Mucosa of stomach (tissue), 1 donor: ENCODE measurements at regions not wholly inside any gene's neighbourhood (a gene's known extent, or its start where the extent isn't known, plus 50 kb on each side); places are given as distances from the start of the nearest gene placed in this dataset.

ENCODE experiments used
- H3K27me3 ChIP-seq: one replicate; pipeline ENCODE4 v1.7.0; 2013; ENCODE audit warnings: mild to moderate bottlenecking, low read length; ENCODE audit not compliant: control insufficient read depth, insufficient read depth
- H3K36me3 ChIP-seq: one replicate; pipeline ENCODE4 v1.7.0; 2013; ENCODE audit warnings: low read length; ENCODE audit not compliant: control insufficient read depth, insufficient read depth
- H3K4me1 ChIP-seq: one replicate; pipeline ENCODE4 v1.7.0; 2013; ENCODE audit warnings: mild to moderate bottlenecking, low read length; ENCODE audit not compliant: control insufficient read depth, insufficient read depth
- H3K4me3 ChIP-seq: one replicate; pipeline ENCODE4 v1.7.0; 2013; ENCODE audit warnings: low read length
- H3K9ac ChIP-seq: one replicate; pipeline ENCODE4 v1.7.0; 2013; ENCODE audit warnings: mild to moderate bottlenecking, low read length, moderate library complexity
- H3K9me3 ChIP-seq: one replicate; pipeline ENCODE4 v1.7.0; 2013; ENCODE audit warnings: mild to moderate bottlenecking, low read length, moderate library complexity; ENCODE audit not compliant: control insufficient read depth
- donor health status: Pancreatic carcinoma.

DNA sequence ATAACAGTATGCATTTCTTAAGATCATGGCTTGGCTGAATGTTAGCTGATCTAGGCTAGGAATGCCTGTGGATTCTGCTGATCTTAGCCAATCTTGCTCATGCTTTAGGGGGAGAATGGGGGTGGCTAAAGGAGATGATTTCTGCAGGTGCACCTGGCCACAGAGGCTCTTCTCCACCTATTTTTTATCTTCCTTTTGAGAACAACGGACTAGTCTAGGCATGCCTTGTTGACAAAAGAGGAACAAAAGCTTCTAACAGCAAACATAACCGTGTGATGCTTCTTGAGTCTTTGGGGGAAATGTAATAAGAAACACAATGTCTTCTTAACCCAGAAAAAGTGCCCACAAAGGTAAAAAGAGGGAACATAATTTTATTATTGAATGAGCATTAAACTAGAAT is 743.5 kb downstream of the ARAP2 start:
- Histone ChIP-seq H3K9ac (no peak overlapping the region), H3K27me3 (no peaks in the 10 kb centered on the region), H3K4me1 (no peaks in the 10 kb centered on the region), H3K36me3 (no peaks in the 10 kb centered on the region), H3K4me3 (no peak overlapping the region), H3K9me3 (no peaks in the 10 kb centered on the region)

- no peak overlapping the region for H3K4me3 ChIP-seq
- no peaks in the 10 kb centered on the region for H3K27me3 ChIP-seq
- no peaks in the 10 kb centered on the region for H3K36me3 ChIP-seq
- H3K9ac ChIP-seq = no peak overlapping the region
- H3K9me3 ChIP-seq = no peaks in the 10 kb centered on the region
- no peaks in the 10 kb centered on the region for H3K4me1 ChIP-seq
Observed at GRCh38 chr4:35503435-35503834, 740.9 kb downstream of the ARAP2 start.

- no peaks in the 10 kb centered on the region for H3K27me3 ChIP-seq
- no peaks in the 10 kb centered on the region for H3K36me3 ChIP-seq
- H3K9ac ChIP-seq = no peak overlapping the region
- H3K4me3 ChIP-seq = no peak overlapping the region
- no peaks in the 10 kb centered on the region for H3K9me3 ChIP-seq
- H3K4me1 ChIP-seq = no peaks in the 10 kb centered on the region
Observed at GRCh38 chr4:35506161-35506560, 738.2 kb downstream of the ARAP2 start.

GRCh38 chr4:35511851-35512250 is 732.5 kb downstream of the ARAP2 start:
- H3K4me1 ChIP-seq = no peaks in the 10 kb centered on the region

GRCh38 chr4:35516102-35516501 is 728.2 kb downstream of the ARAP2 start:
- Histone ChIP-seq H3K9ac (no peak overlapping the region), H3K36me3 (no peaks in the 10 kb centered on the region), H3K9me3 (no peaks in the 10 kb centered on the region), H3K4me3 (no peak overlapping the region), H3K27me3 (no peaks in the 10 kb centered on the region), H3K4me1 (no peaks in the 10 kb centered on the region)

More at GRCh38 chr4:35511851-35512250, 732.5 kb downstream of the ARAP2 start:
- no peaks in the 10 kb centered on the region for H3K36me3 ChIP-seq
- H3K27me3 ChIP-seq = no peaks in the 10 kb centered on the region
- no peak overlapping the region for H3K4me3 ChIP-seq
- H3K9me3 ChIP-seq = no peaks in the 10 kb centered on the region
- no peak overlapping the region for H3K9ac ChIP-seq

GRCh38 chr4:35520059-35520458 is 724.3 kb downstream of the ARAP2 start:
- H3K9me3 ChIP-seq = no peaks in the 10 kb centered on the region
- H3K27me3 ChIP-seq = no peaks in the 10 kb centered on the region
- no peak overlapping the region for H3K4me3 ChIP-seq
- no peak overlapping the region for H3K9ac ChIP-seq
- H3K4me1 ChIP-seq = no peaks in the 10 kb centered on the region
- H3K36me3 ChIP-seq = no peaks in the 10 kb centered on the region

DNA sequence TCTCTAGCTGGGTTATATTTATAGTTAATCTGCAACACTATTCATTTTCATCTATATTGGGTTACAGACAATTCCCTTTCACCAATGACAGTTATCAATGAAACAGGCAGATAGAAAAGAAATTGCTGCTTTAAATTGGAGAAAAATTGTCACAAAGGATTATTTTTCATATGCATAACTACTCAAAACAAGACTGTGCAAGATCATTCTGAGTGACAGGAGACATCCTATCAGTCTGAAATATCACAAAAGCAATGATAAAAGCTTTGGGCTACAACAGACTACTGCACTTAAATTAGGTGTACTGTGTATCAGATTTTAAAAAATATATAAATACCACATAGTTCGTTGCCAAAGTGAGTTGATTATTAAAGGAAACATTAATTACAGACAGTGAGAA is 722.6 kb downstream of the ARAP2 start:
- Histone ChIP-seq H3K9me3 (no peaks in the 10 kb centered on the region), H3K9ac (no peak overlapping the region), H3K36me3 (no peaks in the 10 kb centered on the region), H3K4me3 (no peak overlapping the region), H3K27me3 (no peaks in the 10 kb centered on the region), H3K4me1 (no peaks in the 10 kb centered on the region)

DNA sequence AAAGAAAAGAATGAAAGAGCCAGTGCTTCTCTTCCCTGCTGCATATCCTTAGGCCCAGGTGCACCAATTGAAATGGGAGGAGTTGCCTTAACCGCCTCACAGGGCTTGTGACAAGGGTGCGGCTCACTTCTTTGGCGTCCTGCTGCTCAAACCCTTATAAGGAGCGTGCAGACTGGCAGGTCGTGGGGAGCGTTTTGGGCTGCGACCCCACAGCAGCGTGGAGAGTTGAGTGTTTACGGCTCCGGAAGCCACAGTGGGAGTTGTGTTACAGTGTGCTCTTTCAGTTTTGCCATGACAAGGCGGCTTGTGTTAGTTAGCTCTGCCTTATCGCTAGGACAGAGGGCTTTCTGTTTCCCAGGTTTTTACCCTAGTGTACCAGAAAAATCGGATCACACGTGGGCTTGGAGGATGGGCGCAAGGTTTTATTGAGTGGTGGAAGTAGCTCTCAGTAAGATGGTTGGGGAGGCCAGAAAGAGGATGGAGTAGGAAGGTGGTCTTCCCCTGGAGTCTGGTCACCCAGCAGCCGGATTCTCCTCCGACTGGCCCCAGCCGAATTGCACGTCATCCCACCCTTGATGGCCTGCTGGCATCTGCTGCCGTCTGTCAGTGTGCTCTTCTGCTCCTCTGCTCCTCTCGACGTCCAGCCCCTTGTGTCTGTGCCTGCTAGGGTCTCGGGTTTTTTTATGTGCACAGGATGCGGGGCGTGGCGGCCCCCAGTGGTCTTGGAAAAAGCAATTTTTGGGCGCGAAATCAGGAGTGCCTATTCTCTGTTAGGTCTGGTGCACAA is 718.9 kb downstream of the ARAP2 start:
- no peak overlapping the region for H3K4me3 ChIP-seq
- H3K36me3 ChIP-seq = no peaks in the 10 kb centered on the region
- no peak overlapping the region for H3K9ac ChIP-seq
- H3K9me3 ChIP-seq = no peaks in the 10 kb centered on the region
- H3K4me1 ChIP-seq = no peaks in the 10 kb centered on the region
- H3K27me3 ChIP-seq = no peaks in the 10 kb centered on the region

DNA sequence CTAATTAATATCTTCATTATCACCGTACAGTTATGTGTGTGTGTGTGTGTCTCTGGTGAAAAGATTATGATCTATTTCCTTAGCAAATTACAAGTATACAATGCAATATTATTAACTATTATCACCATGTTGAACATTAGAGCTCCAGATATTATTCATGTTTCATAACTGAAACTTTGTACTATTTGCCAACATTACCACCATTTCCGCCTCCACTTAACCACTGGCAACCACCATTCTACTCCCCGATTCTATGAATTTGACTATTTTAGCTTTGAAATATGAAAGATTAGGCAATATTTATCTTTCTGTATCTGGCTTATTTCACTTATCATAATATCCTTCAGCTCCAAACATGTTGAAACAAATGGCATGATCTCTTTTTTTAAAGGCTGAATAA is 717.9 kb downstream of the ARAP2 start:
- Histone ChIP-seq H3K4me1 (no peaks in the 10 kb centered on the region), H3K36me3 (no peaks in the 10 kb centered on the region)

GRCh38 chr4:35534962-35535361 is 709.4 kb downstream of the ARAP2 start:
- H3K4me1 ChIP-seq = no peaks in the 10 kb centered on the region
- no peaks in the 10 kb centered on the region for H3K36me3 ChIP-seq
- no peaks in the 10 kb centered on the region for H3K9me3 ChIP-seq
- no peak overlapping the region for H3K4me3 ChIP-seq
- H3K27me3 ChIP-seq = no peaks in the 10 kb centered on the region
- H3K9ac ChIP-seq = no peak overlapping the region

More for the DNA sequence above, 717.9 kb downstream of the ARAP2 start:
- Histone ChIP-seq H3K4me3 (no peak overlapping the region), H3K9me3 (no peaks in the 10 kb centered on the region), H3K9ac (no peak overlapping the region), H3K27me3 (no peaks in the 10 kb centered on the region)

DNA sequence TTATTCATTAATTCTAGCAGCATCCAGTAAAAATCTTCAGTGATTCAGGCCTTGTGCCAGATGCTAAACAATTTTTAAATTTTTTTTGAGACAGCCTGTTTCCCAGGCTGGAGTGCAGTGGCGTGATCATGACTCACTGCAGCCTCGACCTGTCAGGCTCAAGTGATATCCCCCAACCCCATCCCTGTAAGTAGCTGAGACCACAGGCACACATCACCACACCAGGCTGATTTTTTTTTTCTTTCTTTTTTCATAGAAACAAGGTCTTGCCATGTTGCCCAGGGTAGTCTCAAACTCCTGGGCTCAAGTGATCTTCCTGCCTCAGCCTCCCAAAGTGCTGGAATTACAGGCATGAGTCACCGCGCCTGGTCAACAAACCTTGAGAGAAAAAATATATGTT is 705.5 kb downstream of the ARAP2 start:
- no peak overlapping the region for H3K4me3 ChIP-seq
- H3K9ac ChIP-seq = no peak overlapping the region
- no peaks in the 10 kb centered on the region for H3K9me3 ChIP-seq
- no peaks in the 10 kb centered on the region for H3K4me1 ChIP-seq
- H3K27me3 ChIP-seq = no peaks in the 10 kb centered on the region
- H3K36me3 ChIP-seq = no peaks in the 10 kb centered on the region

DNA sequence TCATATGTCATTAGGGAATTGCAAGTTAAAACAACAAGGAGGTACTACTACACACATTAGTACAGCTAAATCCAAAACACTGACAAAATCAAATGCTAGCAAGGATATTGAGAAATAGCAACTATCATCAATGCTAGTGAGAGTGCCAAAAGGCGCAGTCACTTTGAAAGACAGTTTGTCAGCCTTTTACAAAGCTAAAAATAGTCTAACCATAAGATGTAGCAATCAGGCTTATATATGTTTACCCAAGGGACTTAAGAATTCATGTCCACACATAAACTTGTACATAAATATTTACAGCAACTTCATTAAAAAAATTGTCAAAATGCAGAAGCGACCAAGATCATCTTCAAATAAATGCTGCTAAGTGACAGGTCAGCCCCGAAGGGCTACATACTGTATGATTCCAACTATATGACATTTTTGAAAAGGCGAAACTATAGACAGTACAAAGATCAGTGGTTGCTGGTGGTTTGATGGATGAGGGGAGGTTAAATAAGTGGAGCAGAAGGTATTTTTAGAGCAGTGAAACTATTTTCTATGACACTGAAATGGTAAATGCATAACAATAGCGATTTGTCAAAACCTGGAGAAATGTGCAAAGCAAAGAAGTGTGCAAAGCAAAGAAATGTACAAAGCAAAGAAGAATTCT is 704.8 kb downstream of the ARAP2 start:
- Histone ChIP-seq H3K4me3 (no peak overlapping the region), H3K9me3 (no peaks in the 10 kb centered on the region), H3K36me3 (no peaks in the 10 kb centered on the region), H3K27me3 (no peaks in the 10 kb centered on the region), H3K4me1 (no peaks in the 10 kb centered on the region), H3K9ac (no peak overlapping the region)
